Gastrocnemius medialis (tissue), 4 donors: ENCODE measurements at regions not wholly inside any gene's neighbourhood (a gene's known extent, or its start where the extent isn't known, plus 50 kb on each side); places are given as distances from the start of the nearest gene placed in this dataset.

Experiments
- ATAC-seq, 2 donors: fragments of 150-250 bp; one replicate each; pipeline ENCODE4 v1.9.1; 2016
- DNase-seq, 2 donors: peaks; one replicate each; pipeline ENCODE4 v3.0.0-alpha.2; 2019
- H3K27ac ChIP-seq, 4 donors: fragments of 200-600 bp; sonication (generic); 1 replicate in 1 of 4; 2 replicates in 3 of 4; pipeline ENCODE4 v1.5.1; 2016 to 2018; ENCODE audit warnings: mild to moderate bottlenecking in 2 of 4, moderate library complexity in 1 of 4
- H3K27me3 ChIP-seq, 3 donors: fragments of 200-600 bp; sonication (generic) in 2 of 3; 1 replicate in 1 of 3; 2 replicates in 2 of 3; pipeline versions ENCODE4 v1.5.1 to v1.6.0; 2016 to 2019; ENCODE audit warnings: mild to moderate bottlenecking in 1 of 3, moderate library complexity in 1 of 3
- H3K36me3 ChIP-seq, 2 donors: fragments of 200-600 bp; sonication (generic) in 1 of 2; one replicate each; pipeline ENCODE4 v1.5.1; 2017 to 2018
- H3K4me1 ChIP-seq, 2 donors: fragments of 200-600 bp; sonication (generic) in 1 of 2; one replicate each; pipeline ENCODE4 v1.5.1; 2016 to 2017; ENCODE audit warnings: mild to moderate bottlenecking in 2 of 2
- H3K4me3 ChIP-seq, 4 donors: fragments of 200-600 bp; sonication (generic) in 3 of 4; 1 replicate in 1 of 4; 2 replicates in 3 of 4; pipeline ENCODE4 v1.5.1; 2016 to 2019; ENCODE audit warnings: mild to moderate bottlenecking in 2 of 4
- H3K9me3 ChIP-seq, 3 donors: fragments of 200-600 bp; sonication (generic) in 2 of 3; 1 replicate in 1 of 3; 2 replicates in 2 of 3; pipeline ENCODE4 v1.5.1; 2016 to 2019
- POLR2A ChIP-seq, 2 donors: fragments of 450-650 bp; IDR thresholded peaks; one replicate each; pipeline ENCODE4 v1.6.1; 2017; ENCODE audit warnings: antibody characterized with exemption in 2 of 2, mild to moderate bottlenecking in 2 of 2, moderate library complexity in 2 of 2
- in situ Hi-C, 4 donors: fragments of 200-750 bp; cut with MboI; loops; one replicate each; pipeline versions ENCODE4 v1.15.0 to v1.8.0; 2017; ENCODE audit warnings: low sequenced_read_pairs in 4 of 4
- intact Hi-C: fragments of 100-400 bp; cut with DNase I; formaldehyde crosslinking; loops from one replicate; pipeline ENCODE4 v1.15.1; 2023; ENCODE audit warnings: low total_unique reads
- TF ChIP-seq, protein P1 (sequence below), 5 experiments: fragments of 450-650 bp in 3 of 5; fragments of 200-600 bp in 2 of 5; sonication (generic) in 2 of 5; IDR thresholded peaks in 4 of 5; conservative IDR thresholded peaks in 1 of 5; 1 replicate in 4 of 5; 2 replicates in 1 of 5; pipeline ENCODE4 v1.5.1; 2016 to 2019; ENCODE audit warnings: antibody characterized with exemption in 5 of 5, mild to moderate bottlenecking in 3 of 5, moderate library complexity in 3 of 5

DNA sequence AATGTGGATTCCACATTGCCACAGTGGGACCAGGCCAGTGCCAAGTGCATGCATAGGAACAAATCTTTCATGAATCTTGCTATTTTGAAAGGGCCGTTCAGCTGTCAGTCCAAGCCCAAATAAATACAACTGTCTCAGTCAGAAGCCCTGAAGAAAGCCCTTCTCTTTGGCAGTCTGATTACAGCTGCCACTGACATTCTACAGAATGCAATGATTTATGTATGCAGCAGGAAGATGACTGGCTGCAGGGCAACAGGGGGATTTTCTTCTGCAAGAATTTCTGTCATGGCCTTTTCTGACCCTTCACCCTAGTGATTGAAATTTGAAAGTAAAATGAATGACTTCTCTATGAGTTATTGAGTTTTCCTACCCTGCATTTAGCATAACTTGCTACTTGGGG is 86.7 kb upstream of the FER start:
- in situ Hi-C loops: no loop called here

DNA sequence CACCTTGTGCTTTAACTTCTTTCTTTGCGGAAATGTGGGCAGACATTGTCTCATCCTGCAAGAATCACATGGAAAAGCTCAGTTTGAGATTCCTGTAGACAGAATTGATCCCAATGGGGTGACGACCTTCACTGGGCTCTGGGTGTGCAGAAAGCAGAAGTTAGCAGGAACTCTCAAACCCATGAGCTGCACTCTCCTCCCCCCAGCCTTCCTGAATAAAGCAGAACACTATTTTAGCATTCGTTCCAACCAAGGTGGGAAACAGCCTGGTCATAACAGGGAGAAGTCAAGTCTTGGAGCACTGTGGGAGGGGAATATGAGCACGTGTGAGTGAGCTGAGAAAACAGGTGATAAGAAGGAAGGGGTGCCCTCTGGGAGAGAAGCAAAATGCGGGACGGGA is 87.4 kb upstream of the FER start:
- intact Hi-C loops: no loop called here
- Histone ChIP-seq H3K9me3 (no peaks in the 10 kb centered on the region), H3K4me1 (no peaks in the 10 kb centered on the region), H3K4me3 (no peak overlapping the region), H3K27ac (no peak overlapping the region), H3K27me3 (no peaks in the 10 kb centered on the region), H3K36me3 (no peaks in the 10 kb centered on the region)
- TF ChIP-seq, protein P1, sequence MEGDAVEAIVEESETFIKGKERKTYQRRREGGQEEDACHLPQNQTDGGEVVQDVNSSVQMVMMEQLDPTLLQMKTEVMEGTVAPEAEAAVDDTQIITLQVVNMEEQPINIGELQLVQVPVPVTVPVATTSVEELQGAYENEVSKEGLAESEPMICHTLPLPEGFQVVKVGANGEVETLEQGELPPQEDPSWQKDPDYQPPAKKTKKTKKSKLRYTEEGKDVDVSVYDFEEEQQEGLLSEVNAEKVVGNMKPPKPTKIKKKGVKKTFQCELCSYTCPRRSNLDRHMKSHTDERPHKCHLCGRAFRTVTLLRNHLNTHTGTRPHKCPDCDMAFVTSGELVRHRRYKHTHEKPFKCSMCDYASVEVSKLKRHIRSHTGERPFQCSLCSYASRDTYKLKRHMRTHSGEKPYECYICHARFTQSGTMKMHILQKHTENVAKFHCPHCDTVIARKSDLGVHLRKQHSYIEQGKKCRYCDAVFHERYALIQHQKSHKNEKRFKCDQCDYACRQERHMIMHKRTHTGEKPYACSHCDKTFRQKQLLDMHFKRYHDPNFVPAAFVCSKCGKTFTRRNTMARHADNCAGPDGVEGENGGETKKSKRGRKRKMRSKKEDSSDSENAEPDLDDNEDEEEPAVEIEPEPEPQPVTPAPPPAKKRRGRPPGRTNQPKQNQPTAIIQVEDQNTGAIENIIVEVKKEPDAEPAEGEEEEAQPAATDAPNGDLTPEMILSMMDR (IDR thresholded peaks at IDR 0.05 in 4 of 5, conservative IDR thresholded peaks at IDR 0.05 in 1 of 5): no peak
- no peak for TF ChIP-seq POLR2A (IDR thresholded peaks at IDR 0.05)
- DNase-seq (no peak), ATAC-seq (no peak)
- in situ Hi-C loops: no loop called here

More for the DNA sequence above, 86.7 kb upstream of the FER start:
- Histone ChIP-seq H3K4me3 (no peak overlapping the region), H3K27ac (no peak overlapping the region), H3K4me1 (no peaks in the 10 kb centered on the region), H3K27me3 (no peaks in the 10 kb centered on the region), H3K36me3 (no peaks in the 10 kb centered on the region), H3K9me3 (no peaks in the 10 kb centered on the region)
- no peak for DNase-seq
- no peak for ATAC-seq
- TF ChIP-seq POLR2A (IDR thresholded peaks at IDR 0.05): no peak
- TF ChIP-seq, protein P1 (IDR thresholded peaks at IDR 0.05 in 4 of 5, conservative IDR thresholded peaks at IDR 0.05 in 1 of 5): no peak
- intact Hi-C loops: no loop called here

DNA sequence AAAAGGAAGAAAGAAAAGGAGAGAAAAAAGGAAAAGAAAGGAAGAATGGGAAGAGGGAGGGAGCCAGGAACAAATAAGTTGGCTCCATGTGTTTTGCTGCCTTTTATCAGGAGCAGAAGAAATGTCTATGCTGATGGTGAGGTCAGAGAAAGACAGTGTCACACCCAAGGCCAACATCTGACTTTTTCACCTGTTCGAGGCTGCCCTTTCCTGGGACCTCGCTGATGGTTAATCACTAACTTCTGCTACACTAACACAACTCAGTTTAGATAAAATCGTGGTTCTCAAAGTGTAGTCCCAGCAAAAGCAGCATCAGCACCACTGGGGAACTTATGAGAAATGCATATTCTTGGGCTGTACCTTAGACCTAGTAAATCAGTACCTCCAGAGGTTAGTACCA is 88.2 kb upstream of the FER start:
- ATAC-seq (no peak), DNase-seq (no peak)
- in situ Hi-C loops: no loop called here
- H3K4me3 ChIP-seq: no peak overlapping the region
- H3K27ac ChIP-seq: no peak overlapping the region
- H3K9me3 ChIP-seq: no peaks in the 10 kb centered on the region
- H3K36me3 ChIP-seq: no peaks in the 10 kb centered on the region
- TF ChIP-seq, protein P1 (IDR thresholded peaks at IDR 0.05 in 4 of 5, conservative IDR thresholded peaks at IDR 0.05 in 1 of 5): no peak
- TF ChIP-seq POLR2A (IDR thresholded peaks at IDR 0.05): no peak
- H3K27me3 ChIP-seq: no peaks in the 10 kb centered on the region
- intact Hi-C loops: no loop called here
- H3K4me1 ChIP-seq: no peaks in the 10 kb centered on the region

DNA sequence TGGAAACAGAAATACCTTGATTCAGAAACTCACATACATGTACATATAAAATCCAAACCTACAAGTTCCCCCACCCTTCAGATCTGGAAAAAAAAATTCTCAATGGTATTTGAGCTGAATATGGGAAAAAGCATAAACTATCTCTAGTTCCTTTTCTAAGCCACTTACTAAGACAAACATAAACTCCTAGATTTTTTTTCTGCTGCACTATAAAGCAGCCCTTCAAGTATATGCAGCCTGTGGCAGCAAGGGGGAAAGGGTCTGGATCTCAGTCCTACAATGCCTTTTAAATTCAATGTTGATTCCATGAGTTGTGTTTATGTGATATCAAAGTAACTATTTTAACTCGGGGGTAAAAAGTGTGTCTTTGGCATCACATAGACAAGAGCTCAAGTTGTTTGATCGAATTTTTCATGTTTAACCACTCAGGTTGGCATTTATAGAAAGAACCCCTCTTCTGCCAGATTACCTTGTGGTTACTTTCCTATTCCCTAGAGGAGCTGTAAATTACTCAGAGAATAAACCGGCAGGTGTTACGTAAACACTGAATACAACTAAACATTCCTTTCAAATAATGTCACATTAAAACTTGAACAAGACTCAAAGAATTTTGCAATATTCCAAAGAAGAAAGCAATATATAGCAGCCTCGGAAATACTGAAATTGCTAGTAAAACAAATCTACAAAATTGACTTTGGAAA is 91.8 kb upstream of the FER start:
- intact Hi-C loops: no loop called here
- H3K27ac ChIP-seq: no peak overlapping the region
- TF ChIP-seq POLR2A (IDR thresholded peaks at IDR 0.05): no peak
- TF ChIP-seq, protein P1 (IDR thresholded peaks at IDR 0.05 in 4 of 5, conservative IDR thresholded peaks at IDR 0.05 in 1 of 5): no peak
- H3K27me3 ChIP-seq: no peaks in the 10 kb centered on the region
- no peaks in the 10 kb centered on the region for H3K9me3 ChIP-seq
- in situ Hi-C loops: no loop called here
- H3K4me3 ChIP-seq: no peak overlapping the region
- H3K36me3 ChIP-seq: no peaks in the 10 kb centered on the region
- DNase-seq (no peak), ATAC-seq (no peak)
- H3K4me1 ChIP-seq: no peaks in the 10 kb centered on the region

DNA sequence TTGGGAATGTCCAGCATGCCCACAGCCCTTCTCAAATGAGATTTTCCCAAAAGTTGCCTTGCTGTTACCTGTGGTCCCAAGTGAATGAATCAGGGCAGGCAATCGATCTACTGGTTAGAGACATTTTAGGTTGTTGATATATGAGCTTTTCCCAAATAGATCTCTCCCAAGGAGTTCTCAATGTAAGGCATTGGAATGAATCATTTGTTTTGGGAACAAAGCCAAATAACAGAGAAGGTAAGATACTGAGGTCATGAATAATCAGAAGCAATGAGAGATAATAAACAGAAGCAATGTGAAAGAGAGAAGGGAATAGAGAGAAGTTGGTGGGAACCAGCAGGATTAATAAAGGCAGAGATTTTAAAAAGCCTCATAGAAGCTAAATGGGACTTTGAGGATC is 93.6 kb upstream of the FER start:
- no peak for TF ChIP-seq POLR2A (IDR thresholded peaks at IDR 0.05)
- TF ChIP-seq, protein P1 (IDR thresholded peaks at IDR 0.05 in 4 of 5, conservative IDR thresholded peaks at IDR 0.05 in 1 of 5): no peak
- DNase-seq (no peak), ATAC-seq (no peak)
- Histone ChIP-seq H3K27ac (no peak overlapping the region), H3K4me3 (no peak overlapping the region), H3K27me3 (no peaks in the 10 kb centered on the region), H3K4me1 (no peaks in the 10 kb centered on the region), H3K36me3 (no peaks in the 10 kb centered on the region), H3K9me3 (no peaks in the 10 kb centered on the region)
- intact Hi-C loops: no loop called here
- in situ Hi-C loops: no loop called here
